Ishikawa (cell line): ENCODE measurements at regions not wholly inside any gene's neighbourhood (a gene's known extent, or its start where the extent isn't known, plus 50 kb on each side); places are given as distances from the start of the nearest gene placed in this dataset.

Source experiments
- CEBPB ChIP-seq: IDR thresholded peaks from 2 replicates; pipeline ENCODE4 v1.6.1; 2012
- CREB1 ChIP-seq: IDR thresholded peaks from 2 replicates; pipeline ENCODE4 v1.6.1; 2012; ENCODE audit warnings: low read depth
- EP300 ChIP-seq: IDR thresholded peaks from 2 replicates; pipeline ENCODE4 v1.6.1; 2012; ENCODE audit warnings: borderline replicate concordance
- RAD21 ChIP-seq: IDR thresholded peaks from 2 replicates; pipeline ENCODE4 v1.6.1; 2012; ENCODE audit warnings: low read depth
- TAF1 ChIP-seq: IDR thresholded peaks from 2 replicates; pipeline ENCODE4 v1.6.1; 2012; ENCODE audit warnings: low read depth, mild to moderate bottlenecking
- TCF12 ChIP-seq: IDR thresholded peaks from 2 replicates; pipeline ENCODE4 v1.6.1; 2012; ENCODE audit warnings: low read depth
- TEAD4 ChIP-seq: IDR thresholded peaks from 2 replicates; pipeline ENCODE4 v1.6.1; 2012
- TF ChIP-seq, protein P1 (sequence below): IDR thresholded peaks from 2 replicates; pipeline ENCODE4 v1.6.1; 2012; ENCODE audit warnings: low read depth, mild to moderate bottlenecking
- TF ChIP-seq, protein P2 (sequence below): IDR thresholded peaks from 2 replicates; pipeline ENCODE4 v1.6.1; 2012

DNA sequence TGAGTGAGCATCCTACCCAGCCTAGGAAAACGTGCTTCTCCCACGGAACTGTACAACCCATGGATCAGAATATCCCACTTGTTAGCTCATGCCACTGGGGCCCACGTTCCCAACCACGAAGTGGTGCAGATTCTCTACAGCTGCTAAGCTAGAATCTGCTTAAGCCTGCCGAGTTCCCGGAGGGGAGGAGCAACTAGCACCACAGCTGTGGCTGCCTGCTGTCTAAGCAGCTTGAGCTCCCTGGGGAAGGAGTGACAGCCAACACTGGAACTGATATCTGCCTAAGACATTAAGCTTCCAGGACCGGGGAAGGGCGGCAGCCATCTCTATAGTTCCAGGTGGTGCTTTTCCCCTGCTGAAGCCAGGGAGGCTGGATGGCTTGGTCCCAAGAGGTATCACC lies 334.7 kb upstream of the CHRM2 start:
- TF ChIP-seq RAD21 (no peak), TCF12 (no peak), EP300 (no peak), TAF1 (no peak), CREB1 (no peak), CEBPB (no peak), TEAD4 (no peak)
- TF ChIP-seq, protein P1, sequence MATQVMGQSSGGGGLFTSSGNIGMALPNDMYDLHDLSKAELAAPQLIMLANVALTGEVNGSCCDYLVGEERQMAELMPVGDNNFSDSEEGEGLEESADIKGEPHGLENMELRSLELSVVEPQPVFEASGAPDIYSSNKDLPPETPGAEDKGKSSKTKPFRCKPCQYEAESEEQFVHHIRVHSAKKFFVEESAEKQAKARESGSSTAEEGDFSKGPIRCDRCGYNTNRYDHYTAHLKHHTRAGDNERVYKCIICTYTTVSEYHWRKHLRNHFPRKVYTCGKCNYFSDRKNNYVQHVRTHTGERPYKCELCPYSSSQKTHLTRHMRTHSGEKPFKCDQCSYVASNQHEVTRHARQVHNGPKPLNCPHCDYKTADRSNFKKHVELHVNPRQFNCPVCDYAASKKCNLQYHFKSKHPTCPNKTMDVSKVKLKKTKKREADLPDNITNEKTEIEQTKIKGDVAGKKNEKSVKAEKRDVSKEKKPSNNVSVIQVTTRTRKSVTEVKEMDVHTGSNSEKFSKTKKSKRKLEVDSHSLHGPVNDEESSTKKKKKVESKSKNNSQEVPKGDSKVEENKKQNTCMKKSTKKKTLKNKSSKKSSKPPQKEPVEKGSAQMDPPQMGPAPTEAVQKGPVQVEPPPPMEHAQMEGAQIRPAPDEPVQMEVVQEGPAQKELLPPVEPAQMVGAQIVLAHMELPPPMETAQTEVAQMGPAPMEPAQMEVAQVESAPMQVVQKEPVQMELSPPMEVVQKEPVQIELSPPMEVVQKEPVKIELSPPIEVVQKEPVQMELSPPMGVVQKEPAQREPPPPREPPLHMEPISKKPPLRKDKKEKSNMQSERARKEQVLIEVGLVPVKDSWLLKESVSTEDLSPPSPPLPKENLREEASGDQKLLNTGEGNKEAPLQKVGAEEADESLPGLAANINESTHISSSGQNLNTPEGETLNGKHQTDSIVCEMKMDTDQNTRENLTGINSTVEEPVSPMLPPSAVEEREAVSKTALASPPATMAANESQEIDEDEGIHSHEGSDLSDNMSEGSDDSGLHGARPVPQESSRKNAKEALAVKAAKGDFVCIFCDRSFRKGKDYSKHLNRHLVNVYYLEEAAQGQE: no peak
- TF ChIP-seq, protein P2, sequence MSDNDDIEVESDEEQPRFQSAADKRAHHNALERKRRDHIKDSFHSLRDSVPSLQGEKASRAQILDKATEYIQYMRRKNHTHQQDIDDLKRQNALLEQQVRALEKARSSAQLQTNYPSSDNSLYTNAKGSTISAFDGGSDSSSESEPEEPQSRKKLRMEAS: no peak
